HUDEP-2 (cell line): ENCODE measurements at regions not wholly inside any gene's neighbourhood (a gene's known extent, or its start where the extent isn't known, plus 50 kb on each side); places are given as distances from the start of the nearest gene placed in this dataset.
A peak's percentile ranks its signal among the peaks of the same experiment; 100 is the strongest.

ENCODE experiments used
- DNase-seq, 76 experiments: peaks; one replicate each; lab custom pipeline; 2025; ENCODE audit not compliant: unreplicated experiment in 76 of 76; lab: John Stamatoyannopoulos, UW

GRCh38 chr9:130780865-130781504, 54.1 kb upstream of the ABL1 start:
- no peak for DNase-seq

- DNase-seq = no peak
Measured at GRCh38 chr9:130781569-130781968, 53.5 kb upstream of the ABL1 start.

DNA sequence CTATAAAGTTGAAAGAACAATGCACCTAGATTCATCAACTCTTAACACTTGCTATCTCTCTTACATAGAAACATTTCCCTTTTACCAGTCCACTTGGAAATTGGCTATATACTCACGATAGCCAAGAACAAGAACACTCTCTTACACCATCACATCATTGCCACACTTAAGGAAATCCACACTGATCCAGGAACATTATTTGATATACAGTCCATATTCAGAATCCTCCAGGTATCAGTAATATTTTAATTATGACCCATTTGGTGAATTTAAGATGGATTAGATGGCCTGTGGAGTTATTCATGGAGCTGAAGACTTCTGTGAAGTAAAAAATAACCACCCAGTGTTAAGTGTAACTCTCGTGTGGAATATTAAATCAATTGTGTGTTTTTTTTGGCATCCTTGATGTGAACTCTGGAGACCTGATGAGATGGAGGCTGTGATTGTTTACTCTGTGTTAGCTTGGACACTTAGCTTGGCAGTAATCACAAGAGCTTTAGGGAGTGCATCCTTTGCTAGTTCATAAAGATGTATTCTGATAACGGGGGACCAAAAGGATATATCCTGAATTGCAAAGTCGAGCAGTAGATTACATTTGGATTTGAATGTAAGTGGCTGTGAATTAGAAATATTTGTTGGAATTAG, 52.0 kb upstream of the ABL1 start:
- DNase-seq = no peak

- DNase-seq = peak in 33 of 76 experiments; percentile 5 to 59 (median 25)
Measured at GRCh38 chr9:130785053-130785452, 50.0 kb upstream of the ABL1 start.
